CD4-positive, alpha-beta T cell treated with Interleukin-1 beta for 1 hour (primary cell): ENCODE measurements at regions not wholly inside any gene's neighbourhood (a gene's known extent, or its start where the extent isn't known, plus 50 kb on each side); places are given as distances from the start of the nearest gene placed in this dataset.
"Not testable (repeated sequence)": the region's sequence is repeated elsewhere in the genome, so short reads cannot be mapped to it uniquely, and the experiment has no call there.

Source experiments
- DNase-seq, 2 donors: peaks; one replicate each; pipeline ENCODE4 v3.0.0-alpha.2; 2020 to 2022

DNA sequence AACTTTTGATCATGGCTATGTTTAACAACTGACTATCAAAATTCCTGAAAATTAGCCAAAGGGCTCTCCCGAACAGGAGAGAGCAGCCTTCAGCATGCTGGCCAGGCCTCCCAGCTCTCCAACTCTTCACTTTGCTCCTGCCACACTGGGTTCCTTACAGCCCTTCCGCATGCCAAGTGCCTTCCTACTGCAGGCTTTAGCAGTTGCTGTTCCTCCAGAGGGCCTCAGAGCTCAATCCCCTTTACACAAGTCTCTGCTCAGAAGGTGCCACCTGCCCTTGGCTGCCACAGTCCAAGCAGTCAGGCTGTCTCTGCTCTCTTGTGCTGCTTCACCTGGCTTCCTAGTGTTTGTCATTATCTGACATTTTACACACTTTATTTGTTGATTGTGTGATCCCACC lies 553.1 kb upstream of the PPP2R3A start:
- DNase-seq: no peak

DNA sequence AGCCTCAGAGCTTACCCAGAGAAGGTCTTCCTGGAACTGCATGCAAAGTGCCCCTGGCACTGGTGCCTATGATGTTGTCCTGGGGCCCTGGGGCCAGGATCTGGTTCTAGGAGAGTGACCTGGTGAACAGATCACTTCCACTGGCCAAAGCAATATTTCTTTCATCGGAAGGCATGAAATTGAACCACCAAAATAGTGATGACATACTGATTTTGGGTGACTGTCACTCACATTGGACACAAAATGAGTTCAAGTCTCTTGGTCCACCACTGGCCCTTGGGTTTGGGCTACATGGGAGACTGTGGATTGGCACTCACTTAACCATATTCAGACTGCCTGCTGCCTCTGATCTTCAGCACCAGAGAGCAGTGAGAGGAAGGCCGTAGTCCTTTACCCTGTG lies 549.3 kb upstream of the PPP2R3A start:
- DNase-seq: no peak

DNA sequence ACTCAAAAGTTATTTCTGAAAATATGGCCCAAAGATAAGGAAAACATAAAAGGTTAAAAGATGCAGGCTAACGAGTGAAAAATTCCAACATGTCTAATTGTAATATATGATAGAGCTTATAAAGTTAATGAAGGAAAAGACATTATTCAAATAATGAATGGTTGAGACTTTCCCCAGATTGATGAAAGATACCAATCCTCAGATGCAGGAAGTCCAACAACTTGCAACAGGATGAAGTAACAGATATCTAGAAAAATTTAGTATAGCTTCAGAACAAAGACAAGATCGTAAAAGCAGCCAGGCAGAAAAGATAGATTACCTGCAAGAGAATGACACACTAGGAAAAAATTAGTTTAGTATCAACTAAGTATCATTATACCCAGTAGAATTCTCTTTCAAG lies 546.4 kb upstream of the PPP2R3A start:
- DNase-seq: no peak

DNA sequence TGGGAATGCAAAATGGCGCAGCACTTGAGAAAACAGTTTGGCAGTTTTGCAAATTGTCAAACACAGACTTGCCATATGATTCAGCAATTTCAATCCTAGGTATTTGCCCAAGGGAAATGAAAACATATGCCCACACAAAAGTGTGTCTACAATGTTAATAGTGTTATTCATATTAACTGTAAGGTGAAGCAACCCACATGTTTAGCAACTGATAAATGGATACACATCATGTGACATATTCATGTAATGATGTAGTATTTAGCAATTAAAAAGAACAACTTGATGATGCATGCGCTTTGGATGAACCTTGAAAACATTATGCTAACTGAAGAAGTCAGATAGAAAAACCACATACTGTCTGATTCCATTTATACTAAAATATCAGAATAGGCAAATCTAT lies 539.0 kb upstream of the PPP2R3A start:
- no peak for DNase-seq

DNA sequence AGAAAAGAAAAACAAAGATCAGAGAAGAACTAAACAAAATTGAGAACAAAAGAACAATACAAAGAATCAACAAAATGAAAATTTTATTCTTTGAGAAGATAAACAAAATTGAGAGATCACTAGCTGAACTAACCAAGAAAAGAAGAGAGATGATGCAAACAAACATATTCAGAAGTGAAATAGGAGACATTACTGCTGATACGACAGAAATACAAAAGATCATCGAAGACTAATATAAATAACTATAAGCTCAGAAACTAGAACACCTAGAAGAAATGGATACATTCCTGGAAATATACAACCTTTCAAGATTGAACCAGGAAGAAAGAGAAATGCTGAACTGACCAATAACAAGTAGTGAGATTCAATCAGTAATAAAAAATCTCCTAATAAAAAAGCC lies 533.1 kb upstream of the PPP2R3A start:
- no peak for DNase-seq

DNA sequence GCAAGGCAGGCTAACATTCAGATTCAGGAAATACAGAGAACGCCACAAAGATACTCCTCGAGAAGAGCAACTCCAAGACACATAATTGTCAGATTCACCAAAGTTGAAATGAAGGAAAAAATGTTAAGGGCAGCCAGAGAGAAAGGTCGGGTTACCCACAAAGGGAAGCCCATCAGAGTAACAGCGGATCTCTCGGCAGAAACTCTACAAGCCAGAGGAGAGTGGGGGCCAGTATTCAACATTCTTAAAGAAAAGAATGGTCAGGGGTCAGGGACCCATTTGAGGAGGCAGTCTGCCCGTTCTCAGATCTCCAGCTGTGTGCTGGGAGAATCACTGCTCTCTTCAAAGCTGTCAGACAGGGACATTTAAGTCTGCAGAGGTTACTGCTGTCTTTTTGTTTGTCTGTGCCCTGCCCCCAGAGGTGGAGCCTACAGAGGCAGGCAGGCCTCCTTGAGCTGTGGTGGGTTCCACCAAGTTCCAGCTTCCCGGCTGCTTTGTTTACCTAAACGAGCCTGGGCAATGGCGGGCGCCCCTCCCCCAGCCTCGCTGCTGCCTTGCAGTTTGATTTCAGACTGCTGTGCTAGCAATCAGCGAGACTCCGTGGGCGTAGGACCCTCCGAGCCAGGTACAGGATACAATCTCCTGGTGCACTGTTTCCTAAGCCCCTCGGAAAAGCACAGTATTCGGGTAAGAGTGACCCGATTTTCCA lies 526.5 kb upstream of the PPP2R3A start:
- DNase-seq: not testable (repeated sequence)

DNA sequence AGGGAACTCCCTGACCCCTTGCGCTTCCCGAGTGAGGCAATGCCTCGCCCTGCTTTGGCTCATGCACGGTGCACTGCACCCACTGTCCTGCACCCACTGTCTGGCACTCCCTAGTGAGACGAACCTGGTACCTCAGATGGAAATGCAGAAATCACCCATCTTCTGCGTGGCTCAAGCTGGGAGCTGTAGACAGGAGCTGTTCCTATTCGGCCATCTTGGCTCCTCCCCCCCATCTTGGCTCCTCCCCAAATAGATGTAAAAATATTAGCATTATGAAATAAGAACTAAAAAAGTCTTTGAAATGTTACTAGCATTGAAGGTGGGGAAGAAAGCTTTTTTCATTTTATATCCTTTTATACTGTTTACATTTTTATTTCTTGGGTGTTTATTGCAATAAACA lies 525.9 kb upstream of the PPP2R3A start:
- not testable (repeated sequence) for DNase-seq

DNA sequence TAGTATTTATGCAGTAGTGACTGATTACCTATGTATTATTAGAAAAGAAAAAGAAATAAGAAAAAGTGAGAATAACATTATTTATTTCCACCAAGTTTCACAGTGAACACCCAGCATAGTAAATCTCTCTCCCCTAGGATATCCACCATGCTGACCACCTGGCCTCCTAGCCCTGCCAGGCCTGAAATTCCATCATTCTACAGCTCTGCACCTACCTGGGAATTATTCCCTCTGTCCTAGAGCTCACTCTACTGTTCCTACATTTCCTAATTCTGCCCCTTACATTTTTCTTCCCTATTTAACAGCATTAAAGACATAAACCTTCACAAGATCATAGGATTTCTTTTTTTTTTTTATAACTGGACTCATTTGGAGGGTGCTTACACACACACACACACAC lies 525.3 kb upstream of the PPP2R3A start:
- no peak for DNase-seq

DNA sequence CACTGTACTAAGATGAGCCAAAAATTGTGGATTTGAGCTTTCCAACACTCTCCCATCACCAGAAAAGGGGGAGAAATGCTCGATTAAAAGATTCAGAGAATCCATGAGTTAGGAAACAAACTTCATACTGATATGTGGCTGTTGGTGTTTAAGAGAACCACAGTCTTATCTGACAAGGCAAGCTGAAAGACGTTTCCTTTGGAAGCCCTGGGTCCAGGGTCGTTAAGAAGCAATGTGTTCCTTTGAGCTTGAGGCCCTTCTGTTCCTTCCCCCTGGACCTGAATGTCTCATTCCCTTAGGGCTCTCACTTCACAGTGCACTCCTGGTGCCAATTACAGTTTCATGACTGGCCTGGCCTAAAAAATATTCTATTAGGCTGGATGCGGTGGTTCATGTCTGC lies 524.8 kb upstream of the PPP2R3A start:
- no peak for DNase-seq

DNA sequence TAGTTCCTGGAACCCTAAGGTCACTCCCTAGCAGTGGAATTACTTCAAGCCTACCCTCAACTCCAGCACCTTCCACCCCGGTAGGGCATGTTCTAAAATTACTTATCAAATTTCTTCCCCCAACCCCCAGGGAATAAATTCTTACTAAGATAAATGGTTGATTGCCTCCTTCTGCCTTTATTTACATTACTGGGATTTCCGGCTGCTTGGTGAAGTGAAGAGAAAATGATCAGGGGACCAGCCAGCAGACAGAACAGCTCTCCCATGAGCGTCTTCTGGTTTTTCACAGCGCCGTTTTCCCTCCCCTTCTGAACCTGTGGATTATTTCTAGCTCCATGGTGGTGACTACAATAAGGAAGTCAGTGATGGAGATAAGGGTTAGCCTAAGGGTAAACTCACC lies 521.5 kb upstream of the PPP2R3A start:
- DNase-seq: no peak

DNA sequence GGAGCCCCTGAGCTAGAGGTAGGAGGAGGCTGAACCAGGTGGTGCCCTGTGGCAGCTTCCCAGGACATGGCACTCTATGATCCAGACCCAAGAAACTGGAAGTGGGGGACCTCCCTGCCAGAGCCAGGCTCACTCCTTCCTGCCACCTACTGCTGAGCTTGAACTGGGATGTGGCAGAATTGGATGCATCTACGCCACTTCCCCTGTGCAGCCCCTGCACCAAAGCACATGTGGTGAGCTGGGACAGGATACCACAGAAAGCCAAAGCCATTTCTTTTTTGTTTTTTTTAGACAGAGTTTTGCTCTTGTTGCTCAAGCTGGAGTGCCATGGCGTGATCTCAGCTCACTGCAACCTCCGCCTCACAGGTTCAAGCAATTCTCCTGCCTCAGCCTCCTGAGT lies 518.0 kb upstream of the PPP2R3A start:
- DNase-seq: no peak

DNA sequence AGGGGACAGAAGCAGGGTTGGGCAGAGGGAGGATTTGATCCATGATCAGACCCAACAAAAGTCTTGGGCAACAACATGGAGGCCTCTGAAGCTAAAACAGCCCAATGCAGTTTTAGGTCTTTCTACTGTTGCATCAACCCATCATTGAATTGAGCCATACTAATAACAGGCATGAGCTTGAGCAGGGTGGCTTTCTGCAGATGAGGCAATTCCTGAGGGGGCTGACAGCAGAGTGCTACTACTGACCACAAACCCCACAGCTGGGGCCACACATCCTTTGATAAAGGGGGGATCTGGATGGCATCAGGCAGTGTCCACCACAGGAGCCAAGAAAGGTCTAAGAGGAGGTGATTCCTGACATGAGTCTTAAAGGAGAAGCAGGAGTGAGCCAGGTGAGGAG lies 517.0 kb upstream of the PPP2R3A start:
- no peak for DNase-seq

DNA sequence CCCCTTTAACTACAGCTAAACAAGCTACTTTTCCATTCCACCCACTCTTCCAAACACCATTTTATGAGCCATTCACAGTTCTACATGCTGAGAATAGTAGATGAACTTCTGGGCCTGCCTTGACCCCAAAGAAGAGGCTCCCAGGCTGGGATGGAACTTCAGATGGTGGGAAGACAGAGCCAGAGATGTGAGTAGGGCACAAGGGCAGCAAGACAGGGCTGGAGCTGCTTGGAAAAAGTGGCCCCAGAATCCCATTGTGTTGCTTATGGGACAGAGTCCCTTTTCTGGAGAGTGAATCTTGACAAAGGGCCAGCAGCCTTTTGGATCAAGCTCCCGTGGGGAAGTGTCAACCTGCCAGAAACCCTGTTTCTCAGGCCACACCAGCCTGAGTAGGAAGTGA lies 516.5 kb upstream of the PPP2R3A start:
- no peak for DNase-seq

DNA sequence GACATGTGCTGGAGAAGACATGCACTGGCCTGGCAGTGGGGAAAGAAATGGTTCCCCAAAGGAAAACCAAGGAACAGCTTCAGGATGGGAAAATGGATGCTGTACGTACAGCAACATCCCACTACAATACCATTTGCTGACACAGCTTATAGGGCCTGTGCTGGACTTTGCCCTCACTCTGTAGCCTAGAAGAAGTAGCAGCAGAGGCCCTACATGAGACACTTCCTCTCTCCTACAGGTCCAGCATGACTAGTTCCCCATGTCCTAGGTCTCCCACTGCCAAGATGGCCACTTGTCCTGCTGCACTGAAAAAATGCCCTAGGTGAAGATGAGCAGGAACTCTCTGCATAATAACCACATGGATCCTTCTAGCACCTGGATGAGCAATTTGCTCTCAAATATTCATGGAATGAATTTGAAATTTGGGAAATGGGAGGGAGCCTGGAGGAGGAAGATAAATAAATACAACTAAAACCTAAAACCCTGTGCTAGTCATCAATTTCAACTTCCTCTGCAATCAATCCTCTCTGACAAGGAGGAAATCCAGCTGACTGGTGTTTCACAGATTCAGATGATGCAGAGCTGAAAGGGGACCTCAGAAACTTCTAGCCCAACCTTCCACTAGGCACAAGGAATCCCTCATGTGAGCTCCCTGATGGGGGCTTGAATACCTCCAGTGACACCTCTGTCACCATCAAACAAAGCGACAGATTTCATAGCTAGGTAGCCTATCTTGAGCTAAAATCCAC lies 514.3 kb upstream of the PPP2R3A start:
- no peak for DNase-seq

DNA sequence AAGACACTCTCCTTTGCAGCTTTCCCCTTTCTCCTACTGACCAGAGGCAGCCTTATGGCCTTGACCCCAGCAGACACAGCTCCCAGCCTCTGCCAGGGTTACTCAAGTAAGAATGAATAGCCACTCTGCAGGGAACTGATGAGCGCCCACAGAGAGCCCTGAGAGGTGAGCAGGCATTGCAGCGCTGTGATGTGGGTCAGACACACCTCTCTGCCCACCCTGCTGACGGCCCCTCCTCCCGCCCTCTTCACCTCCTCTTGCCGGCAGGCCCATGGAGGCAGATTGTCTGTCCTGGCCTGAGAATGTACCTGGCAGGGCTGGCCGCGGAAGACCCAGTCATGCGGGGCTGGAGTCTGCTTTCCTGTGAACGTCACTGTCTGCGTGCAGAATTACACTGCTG lies 512.6 kb upstream of the PPP2R3A start:
- DNase-seq: no peak

DNA sequence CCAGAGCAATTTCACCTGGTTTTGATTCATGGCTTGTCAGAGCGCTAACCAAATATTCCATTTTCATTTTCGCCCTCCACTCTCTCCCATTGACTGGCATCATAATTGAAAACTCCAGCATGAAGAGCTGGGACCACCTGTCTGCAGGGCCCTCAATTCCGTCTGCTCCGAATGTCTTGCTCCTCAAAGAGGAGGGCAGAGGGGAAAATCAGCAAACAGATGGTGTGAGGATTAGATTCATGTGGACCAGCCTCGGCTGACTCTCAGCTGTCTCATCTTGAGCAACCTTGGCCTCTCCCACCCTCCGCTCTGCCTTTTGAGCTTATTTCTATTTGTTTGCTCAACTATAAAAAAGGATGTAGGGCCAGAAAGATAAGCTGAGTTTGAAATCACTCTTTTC lies 512.2 kb upstream of the PPP2R3A start:
- no peak for DNase-seq

DNA sequence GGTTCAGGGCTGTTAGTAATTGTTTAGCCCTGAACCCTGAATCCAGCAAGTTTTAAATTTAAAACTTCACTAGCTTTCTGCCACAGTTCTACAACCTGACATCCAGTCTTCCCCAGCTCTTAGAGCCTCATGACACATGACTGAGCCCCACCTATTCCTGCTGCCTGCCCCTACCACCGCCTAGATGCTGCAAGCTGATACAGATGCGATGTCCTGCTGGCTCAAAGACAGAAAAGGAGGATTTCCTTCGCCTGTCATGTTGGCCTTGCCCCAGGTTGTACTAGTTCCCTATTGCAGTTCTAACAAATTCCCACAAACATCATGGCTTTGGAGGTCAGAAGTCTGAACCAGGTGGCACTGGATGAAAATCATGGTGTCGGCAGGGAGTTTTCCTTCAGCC lies 510.6 kb upstream of the PPP2R3A start:
- DNase-seq: no peak

DNA sequence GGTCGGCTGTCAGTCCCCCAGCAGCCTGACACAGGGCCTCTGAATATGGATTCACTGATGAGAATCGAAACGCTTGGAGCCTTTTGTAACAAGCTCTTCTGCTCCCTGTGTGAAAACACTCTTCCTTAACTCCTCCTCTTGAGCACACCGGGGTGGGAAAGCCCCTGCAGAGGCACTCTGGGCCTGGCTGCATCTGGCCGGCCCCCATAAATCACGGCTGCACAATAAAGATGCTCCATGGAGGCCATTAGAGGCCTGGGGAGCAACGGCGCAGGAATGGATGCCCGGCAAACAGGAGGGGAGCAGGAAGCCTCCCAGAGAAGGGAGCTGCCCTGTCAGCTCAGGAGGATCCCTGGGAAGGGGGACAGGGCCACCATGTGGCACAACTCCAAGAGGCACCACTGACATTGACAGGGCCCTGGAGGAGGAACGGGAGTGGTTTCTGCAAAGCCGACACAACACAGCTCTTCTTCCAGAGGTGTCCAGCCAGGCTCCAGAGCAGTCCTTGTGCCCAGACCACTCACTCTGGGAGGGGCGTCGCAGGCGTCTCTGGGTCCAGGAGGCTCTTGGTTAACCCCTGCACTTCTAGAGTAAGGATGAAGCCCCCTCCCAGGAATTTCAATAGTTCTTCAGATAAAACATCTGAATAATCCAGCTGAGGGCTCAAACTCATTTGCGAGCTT lies 509.3 kb upstream of the PPP2R3A start:
- no peak for DNase-seq

DNA sequence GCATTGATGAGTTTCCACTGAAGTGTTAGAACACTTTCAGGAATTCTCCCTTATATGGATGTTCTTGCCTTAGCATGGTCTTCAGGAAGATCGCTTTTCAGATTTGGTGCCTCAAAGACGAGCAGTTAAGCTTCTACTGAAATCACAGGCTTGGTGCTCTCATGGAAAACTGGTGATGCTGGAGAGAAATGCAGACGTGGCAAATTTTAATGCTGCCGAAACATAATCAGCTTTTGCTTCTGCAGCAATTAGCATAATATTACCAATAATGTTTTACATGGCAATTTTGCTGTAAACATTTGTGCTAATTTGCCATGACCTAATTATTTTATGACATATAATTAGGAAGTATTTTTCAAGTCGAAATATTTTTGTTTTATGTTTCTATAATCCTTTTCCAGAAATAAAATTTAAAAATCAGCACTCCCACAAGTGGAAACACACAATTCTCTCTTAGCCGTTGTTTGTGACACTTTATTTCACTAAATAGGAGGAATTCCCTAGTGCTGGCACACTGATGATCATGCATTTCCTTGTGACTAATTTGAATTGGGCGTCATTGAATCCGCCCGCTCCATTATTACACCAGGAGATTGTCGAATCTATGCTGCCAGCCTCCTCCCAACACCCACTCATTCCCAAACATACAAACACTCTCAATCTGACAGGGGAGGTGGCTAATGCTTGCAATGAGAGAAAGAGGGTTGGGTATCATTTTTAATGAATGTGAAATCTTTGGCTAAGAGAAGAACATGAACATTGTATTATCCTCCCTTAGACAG lies 506.8 kb upstream of the PPP2R3A start:
- DNase-seq: no peak

DNA sequence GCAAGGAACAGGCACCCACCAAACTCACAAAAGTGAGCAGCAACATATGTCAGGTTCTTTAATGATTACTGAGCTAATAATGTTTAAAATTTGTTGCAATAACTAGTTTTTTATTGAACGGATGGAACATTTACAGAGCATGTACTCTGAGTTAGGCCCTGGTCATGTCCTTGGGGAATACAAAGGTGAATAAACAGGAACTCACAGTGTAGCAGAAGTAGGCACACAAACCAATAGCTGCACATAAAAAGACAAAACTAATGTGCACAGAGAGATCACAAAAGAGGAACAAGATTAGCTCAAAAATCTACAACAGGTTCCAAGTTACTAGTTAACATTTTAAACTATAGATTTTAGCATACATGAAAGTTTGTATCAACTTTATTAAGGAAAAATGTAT lies 505.3 kb upstream of the PPP2R3A start:
- no peak for DNase-seq

DNA sequence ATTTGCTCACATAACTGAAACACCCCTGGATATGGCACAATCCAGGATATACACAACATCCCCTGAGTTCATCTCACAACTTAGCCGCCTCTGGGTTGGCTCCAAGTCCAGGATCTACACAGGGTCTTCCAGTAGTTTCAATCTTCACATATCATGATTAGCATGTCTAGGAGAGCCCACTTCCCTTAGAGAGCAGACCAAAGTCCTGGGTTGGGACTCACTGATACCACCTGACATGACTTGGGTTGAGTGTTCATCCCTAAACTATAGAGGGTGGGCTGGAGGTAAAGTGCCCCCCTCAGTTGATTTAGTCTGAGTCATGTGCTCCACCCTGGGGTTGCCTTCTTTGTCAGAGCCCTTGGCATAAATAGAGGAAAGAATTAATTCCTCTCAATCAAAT lies 493.6 kb upstream of the PPP2R3A start:
- DNase-seq: no peak

DNA sequence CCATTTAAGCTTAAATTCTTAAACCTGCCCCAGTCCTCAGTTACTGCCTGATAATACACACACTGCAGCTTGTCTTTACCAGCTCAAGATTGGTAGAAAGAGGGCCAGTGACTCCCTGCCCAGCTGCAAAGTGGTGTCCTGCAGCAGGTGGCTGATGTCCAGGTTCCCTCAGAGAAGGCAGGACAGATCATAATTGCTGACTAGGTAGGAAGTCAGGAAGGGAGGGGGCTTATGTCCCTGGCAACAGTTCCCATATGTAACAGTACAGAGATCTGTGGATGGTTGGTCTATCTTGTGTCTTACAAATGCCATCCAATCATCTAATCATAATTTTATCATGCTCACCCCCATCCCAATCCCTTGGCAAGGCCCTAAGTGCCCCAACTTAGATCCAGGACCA lies 492.1 kb upstream of the PPP2R3A start:
- DNase-seq: no peak

DNA sequence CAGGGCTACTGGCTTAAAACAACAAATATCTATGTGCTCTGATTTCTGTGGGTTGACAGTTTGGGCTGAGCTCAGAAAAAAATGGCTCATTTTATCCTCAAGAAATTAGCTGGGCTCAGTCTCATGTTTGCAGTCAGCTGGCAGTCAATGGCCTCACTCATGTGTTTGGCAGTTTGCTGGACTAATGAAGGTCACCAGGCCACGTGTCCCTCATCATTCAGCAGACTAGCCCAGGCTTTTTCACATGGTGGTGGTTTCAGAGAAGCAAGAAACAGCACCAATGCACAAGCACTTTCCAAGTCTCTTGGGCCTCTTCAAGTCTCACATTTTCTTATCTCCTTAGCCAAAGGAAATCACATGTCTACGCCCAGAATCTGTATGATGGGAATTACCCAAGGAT lies 478.3 kb upstream of the PPP2R3A start:
- DNase-seq: no peak
